GM18502 (cell line): ENCODE measurements at regions not wholly inside any gene's neighbourhood (a gene's known extent, or its start where the extent isn't known, plus 50 kb on each side); places are given as distances from the start of the nearest gene placed in this dataset.
"Not testable (repeated sequence)": the region's sequence is repeated elsewhere in the genome, so short reads cannot be mapped to it uniquely, and the experiment has no call there.

Experiments
- ATAC-seq: cut with Tn5 transposase; IDR thresholded peaks from one replicate; pipeline ENCODE4 v1.9.1; 2021; ENCODE audit warnings: mild to moderate bottlenecking; ENCODE audit not compliant: unreplicated experiment, poor library complexity

DNA sequence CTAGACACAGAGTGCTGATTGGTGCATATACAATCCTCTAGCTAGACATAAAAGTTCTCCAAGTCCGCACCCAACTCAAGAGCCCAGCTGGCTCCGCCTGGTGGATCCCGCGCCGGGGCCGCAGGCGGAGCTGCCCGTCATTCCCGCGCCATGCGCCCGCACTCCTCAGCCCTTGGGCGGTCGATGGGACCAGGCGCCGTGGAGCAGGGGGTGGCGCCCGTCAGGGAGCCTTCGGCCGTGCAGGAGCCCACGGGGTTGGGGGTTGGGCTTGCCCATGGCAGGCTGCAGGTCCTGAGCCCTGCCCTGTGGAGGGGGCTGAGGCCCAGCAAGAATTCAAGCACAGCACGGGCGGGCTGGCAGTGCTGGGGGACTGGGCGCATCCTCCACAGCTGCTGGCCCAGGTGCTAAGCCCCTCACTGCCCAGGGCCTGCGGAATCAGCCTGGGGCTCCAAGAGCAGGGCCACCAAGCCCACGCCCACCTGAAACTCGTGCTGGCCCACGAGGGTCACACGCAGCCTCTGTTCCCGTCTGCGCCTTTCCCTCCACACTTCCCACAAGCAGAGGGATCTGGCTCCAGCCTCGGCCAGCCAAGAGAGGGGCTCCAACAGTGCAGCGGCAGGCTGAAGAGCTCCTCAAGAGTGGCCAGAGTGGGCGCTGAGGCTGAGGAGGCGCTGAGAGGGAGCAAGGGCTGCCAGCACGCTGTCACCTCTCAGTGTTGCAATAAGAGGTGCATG, 604.2 kb upstream of the POM121L12 start:
- no peak for ATAC-seq

DNA sequence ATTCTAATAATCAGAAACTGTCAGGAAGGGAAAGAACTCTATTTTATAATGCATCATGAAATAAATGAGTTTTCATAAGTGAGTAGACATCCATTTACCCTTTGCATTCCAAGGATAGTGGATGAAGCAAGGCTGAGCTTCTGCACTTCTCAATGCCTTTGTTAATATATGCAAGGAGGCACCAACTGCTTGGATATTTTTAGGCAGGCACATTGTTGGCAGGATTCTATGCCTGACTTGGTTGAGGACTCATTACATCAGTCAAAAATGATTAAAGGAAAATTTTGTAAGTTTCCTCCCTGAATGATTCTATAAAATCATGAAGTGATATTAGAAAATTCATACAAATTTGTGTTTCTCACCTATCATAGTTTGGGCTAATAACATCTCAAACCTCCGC, 612.2 kb upstream of the POM121L12 start:
- ATAC-seq, result no peak

DNA sequence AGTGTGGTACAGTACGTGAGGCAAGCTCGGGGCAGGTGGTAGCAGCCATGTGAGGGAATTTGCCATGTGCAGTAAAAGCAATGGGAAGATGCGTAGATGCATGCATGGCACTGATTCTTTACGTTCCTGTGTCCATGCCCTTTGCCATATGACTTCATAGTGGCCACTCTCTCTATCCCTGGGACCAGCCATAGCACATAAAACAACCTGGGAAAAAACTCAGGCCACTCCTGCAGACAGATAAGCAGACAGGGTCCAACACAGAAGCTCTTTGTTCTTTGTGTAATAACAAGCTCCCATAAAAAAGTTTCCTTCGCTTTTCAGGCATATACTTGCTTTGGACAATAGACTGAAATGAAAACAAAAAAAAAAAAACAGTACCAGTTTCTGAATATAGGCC, 622.4 kb upstream of the POM121L12 start:
- ATAC-seq, result no peak

DNA sequence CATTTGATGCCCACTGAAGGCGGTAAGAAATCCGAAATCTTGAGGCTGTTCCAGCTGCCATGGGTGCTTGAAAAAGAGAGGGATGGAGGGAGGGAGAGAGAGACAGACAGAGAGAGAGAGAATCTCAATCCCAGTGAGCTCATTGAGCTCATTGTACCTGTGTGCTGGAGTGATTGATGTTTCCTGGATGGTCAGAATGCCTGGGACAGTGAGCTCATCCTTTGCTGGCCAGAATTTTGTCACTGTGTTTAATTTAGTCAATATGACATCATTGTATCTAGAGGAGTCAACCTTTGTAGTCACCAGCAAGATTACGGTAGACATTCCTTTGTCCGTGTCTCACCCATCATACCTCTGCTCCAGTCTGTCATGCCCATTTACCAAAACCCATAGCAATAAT, 625.4 kb upstream of the POM121L12 start:
- ATAC-seq, result no peak

DNA sequence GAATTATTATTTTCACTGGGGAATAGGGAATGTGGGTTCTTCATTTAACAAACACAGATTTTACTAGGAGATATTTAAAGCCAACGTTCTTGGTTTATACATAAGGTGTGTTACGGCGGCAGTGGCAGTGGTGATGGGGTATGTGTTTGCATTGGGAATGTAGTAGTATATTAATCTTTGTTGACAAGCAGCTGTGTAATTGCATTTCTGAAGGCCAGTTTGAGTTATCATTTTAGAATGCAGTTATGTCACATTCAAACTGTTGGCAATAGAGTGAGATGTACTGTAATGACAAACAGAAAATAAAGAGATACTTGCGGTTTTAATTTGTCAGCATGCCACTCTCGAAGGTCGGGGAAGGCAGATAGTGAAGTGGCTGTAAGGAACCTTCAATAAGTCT, 628.6 kb upstream of the POM121L12 start:
- ATAC-seq, result no peak

DNA sequence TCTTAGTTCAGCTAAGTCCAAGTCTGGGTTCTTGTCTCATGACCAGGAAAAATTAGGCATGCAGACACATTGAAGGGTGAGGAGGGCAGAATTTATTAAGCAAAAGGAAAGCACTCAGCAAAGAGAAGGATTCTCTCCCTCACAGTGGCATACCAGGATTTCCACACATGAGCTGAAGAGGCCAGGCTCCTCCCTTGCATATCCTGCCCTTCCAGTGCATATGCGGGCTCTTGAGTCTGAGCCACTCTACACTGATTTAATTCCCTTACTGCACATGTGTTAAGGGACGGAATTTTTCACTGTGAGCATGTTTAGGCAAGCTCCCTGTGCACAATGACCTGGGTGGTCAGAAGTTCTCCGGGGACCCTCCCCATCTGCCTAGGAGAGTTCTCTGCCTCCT, 652.7 kb upstream of the POM121L12 start:
- no peak for ATAC-seq

DNA sequence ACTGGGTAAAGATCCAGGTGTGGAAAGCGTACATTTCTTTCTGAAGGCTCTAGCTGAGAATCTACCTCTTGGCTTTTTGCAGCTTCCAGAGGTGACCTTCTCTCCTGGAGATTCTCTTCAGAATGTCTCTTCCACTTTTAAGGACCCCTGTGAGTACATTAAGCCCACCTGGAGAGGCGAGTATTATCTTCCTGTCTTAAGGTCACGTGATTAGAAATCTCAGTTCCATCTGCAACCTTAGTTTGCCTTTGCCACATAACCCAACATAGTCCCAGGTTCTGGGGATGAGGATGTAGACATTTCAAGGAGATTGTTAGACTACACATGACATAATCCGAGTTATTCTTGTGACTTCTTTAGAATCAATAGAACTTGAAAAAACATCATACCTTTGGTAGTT, 665.5 kb upstream of the POM121L12 start:
- no peak for ATAC-seq

DNA sequence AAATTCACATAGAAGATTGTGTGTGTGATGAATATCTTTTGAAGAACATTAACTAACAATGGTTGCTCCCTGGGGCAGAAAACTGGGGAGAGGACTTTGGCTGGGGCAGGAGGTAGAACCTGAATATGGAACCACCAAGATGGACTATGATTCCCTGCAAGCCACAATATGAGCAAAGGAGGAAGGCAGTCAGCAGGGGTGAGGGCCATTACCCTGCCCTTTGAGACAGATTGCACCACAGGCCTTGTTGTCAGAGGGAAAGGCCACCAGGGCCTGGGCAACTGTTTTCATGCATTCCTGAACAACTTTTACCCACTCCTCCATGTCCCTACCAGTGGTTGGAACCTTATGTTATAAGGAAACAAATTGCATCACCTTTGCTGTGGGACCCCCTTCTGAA, 670.1 kb upstream of the POM121L12 start:
- no peak for ATAC-seq

DNA sequence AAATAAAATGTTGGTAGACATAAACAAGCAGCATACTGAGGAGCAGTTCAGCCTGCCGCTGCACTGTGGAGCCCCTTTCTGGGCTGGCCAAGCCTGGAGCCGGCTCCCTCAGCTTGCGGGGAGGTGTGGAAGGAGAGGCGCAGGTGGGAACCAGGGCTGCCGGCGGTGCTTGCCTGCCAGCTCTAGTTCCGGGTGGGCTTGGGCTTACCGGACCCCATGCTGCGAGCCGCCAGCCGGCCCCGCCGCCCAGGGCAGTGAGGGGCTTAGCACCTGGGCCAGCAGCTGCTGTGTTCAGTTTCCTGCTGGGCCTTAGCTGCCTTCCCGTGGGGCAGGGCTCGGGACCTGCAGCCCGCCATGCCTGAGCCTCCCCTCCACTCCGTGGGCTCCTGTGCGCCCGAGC, 672.9 kb upstream of the POM121L12 start:
- no peak for ATAC-seq

DNA sequence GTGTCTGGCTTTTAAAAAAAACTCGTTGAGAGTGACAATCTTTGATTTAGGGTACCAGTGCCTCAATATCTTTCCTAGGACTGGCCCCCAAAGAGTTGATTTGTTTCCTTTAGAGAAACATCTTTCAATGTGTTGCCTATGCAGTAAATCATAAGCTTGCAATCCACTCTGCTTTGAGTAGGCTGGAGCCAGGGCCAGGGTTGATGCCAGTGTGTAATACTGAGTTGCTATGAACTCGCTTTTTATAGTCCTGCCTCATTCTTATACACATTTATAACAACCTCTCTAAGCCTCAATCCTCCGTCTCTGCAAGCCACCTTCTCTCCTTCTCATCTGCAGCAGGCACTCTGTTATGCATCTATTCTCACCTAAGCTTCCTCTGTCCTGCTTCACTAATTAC, 674.9 kb upstream of the POM121L12 start:
- no peak for ATAC-seq

DNA sequence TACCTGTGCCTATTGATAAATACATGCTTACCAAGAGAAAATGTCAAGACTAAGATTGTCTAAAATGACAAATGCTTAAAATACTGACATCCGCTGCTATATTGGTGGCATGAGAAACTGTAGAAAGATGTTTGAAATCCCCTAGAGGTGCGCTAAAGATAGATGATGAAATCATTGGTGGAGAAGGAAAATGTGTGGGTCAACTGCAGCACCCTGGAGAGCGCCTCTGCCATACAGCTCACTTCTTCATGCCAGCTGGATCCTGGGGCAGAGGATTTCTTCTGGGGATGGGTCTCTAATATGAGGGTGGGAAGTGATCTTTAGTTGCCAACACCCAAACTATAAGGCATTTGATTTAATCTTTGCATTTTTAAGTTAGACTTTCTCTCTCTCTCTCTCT, 680.4 kb upstream of the POM121L12 start:
- ATAC-seq, result no peak

DNA sequence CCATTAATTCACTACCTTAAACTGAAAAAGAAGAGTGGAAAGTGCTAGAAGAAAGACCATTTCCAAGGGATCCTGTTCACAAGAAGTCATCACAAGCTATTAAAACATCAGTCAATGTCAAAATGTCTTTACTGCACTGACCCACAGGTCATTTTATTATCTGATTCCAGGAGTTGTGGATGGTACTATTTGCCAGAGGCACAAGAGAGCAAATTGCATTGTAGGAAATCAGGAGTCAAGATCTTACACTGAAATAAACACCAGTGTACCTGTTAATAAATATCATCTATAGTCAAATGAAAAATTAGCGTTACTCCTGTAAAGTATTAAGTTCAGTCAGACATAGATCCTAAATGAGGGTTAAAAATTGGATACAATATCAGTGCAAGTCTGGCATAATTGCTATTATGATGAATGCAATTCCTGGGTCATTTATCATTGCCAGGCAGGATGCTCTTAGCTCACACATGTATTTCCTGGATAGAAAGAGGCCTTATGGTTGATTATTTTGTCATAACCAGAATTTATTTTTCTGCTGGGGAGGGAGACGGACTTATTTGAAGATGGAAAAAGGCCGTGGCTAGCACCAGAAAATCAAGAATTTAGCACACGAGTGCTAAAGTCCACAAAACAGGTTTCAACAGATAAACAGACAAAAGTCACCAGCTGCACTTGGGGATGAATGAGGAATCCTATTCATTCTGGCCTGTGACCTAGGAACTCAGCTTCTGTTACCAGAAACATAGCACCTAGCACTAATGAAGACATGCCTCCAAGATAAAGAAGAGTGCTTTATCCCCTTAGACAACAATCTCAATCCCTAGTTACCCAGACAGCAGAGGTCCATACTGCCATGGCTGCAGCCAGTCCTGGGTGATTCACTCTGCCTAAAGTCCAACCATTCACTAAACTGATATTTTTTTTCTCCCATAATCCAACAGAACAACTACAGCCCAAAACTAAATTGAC, 683.1 kb upstream of the POM121L12 start:
- no peak for ATAC-seq

DNA sequence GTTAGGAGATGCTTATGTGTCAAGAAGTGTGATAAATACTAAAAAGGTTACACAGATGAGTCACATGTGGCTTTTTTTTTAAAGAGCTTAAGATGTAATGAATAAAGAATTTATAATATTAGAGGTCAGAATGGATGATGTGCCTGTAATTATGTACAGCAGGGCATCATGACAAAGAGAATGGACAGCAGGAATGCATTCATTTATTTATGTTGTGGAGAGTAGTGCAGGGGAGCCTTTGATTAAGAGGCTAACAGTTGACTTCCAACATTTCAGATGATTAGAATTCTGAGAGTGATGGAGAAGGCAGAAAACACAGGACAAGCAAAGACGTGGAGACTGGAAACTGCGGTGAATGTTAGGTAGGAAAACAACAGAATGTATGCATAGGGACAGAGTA, 691.4 kb upstream of the POM121L12 start:
- no peak for ATAC-seq

DNA sequence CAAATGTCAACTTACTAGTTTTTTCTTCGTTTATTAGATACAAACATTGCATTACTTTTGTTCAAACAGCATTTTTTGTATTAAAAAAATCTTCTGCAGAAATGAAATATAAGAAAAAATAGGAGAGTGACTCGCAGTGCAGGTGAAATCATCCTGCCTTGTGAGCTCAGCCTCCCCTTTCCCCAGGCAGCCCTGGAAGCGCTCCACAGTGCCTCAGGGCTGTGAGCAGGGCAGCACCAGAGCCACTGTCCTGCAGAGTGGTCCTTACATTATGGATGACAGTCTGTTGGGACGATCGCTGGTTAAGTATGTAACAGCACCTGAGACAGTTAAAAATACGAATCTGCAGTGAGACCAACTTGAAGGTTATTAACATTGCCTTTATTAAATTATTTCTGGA, 695.4 kb upstream of the POM121L12 start:
- no peak for ATAC-seq

DNA sequence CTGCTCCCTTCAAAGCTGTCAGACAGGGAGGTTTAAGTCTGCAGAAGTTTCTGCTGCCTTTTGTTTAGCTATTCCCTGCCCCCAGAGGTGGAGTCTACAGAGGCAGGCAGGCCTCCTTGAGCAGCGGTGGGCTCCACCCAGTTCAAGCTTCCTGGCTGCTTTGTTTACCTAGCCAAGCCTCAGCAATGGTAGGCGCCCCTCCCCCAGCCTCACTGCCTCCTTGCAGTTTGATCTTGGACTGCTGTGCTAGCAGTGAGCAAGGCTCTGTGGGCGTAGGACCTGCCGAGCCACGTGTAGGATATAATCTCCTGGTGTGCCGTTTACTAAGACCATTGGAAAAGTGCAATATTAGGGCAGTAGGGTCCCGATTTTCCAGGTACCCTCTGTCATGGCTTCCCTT, 707.1 kb upstream of the POM121L12 start:
- ATAC-seq, result not testable (repeated sequence)

DNA sequence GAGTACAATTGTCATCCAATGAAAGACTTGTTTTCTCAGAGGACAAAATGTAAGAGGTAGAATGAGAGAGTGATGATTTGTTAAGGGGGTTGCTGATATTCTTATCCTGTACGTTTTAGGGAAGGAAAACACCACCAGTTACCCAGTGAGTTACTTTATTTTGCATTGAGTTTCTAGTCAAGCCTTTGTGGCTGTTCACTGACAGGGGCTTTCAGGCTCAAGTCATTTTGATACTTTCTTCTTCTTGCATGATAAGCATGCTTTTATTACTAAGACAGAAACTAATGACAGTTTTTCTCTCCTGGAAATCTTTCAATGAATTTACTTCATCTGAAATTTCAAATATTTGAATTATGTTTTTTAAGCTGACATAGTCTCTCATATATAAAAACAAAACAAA, 710.2 kb upstream of the POM121L12 start:
- no peak for ATAC-seq

DNA sequence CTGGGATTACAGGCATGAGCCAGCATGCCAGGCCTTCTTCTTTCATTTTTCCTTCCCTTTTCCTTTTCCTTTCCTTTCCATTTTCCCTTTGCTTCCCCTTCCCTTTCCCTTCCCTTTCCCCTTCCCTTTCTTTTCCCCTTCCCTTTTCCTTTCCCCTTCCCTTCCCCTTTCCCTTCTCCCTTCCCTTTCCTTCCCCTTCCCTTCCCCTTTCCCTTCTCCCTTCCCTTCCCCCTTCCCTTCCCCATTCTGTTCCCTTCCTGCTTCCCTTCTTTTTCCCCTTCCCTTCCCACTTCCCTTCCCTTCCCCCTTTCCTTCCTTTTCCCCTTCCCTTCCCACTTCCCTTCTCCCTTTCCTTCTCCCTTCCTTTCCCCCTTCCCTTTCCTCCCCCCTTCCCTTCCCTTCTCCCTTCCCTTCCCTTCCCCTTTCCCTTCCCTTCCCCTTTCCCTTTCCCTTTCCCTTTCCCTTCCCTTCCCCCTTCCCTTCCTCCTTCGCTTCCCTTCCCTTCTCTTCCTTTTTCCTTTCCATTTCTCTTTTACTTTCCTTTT, 712.2 kb upstream of the POM121L12 start:
- no peak for ATAC-seq

DNA sequence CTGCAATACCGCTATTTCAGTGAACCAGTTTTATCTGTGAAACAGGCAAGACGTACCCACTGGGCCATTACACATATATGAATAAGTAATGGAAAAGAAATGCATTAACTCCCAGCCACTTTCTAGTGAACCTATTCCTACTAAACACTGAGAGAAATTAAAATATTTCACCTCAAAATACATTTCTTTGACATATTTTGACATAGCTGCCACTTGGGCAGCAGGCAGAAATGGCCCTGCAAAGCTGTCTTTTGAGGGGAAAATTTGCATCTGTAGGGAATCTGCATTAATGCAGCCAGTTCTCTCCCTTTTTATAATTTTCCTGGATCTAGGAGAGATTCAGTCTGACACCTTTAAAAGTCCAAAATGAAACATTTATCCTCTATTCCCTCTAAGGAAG, 714.8 kb upstream of the POM121L12 start:
- ATAC-seq, result no peak

DNA sequence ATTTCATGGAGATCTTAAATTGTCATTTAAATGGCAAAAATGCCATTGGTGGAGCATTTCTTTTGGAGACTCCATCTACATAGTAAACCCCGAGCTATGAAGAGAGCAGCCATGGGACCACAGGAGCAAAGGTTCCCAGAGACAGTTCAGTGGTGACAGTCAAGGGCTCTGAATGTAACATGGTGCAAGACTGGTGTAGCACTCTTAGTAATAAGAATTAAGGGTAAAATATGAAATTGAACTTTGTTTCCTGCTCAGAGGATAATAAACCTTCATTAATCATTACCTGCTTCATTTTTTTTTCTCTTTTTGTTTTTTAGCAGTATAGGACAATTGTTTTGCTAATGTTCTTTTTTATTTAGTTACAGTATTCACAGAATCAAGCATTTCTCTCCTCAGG, 717.5 kb upstream of the POM121L12 start:
- no peak for ATAC-seq

DNA sequence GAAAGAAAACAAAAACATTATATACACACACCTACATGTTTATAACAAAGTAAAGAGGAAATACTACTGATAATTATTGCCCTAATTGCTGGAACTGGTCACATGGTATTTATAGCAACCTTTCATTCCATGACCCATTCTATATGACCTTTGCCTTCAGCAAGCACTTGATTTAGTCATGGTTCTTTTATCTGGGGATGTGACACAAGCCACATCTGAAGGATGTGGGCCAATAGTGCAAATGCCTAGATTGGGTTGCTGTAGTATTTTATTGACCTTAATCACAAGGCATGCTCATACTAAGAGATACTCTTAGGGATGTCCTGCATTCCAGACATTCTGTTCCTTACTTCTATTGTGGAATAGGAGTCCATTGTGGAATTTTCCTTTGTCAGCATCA, 723.5 kb upstream of the POM121L12 start:
- no peak for ATAC-seq

DNA sequence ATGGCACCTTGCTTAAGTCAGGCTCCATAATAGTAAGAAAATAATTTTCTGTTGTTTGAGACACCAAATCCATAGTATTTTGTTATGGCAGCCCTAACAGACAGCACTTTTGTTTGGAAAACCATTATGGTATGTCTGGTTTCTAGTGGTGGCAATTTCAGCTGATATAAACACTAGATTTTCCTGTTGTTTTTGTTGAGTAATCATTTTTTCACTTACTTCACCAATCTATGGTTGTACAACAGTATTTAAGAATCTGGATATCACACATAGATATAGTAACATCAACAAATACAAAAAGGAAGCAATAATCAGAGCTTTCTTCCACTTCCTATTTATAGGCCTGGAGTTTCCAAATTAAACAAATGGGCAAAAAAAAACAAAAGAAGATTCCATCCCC, 725.8 kb upstream of the POM121L12 start:
- no peak for ATAC-seq
